ENCODE measurements at regions not wholly inside any gene's neighbourhood (a gene's known extent, or its start where the extent isn't known, plus 50 kb on each side); places are given as distances from the start of the nearest gene placed in this dataset.

- no peak for ATAC-seq
- WGBS, 3 donors: 85 to 87% (median 86%) methylated on average over 15 of the region's 15 CpGs
These were observed 173.5 kb downstream of the C16orf95 start for GRCh38 chr16:87143661-87144121.

DNA sequence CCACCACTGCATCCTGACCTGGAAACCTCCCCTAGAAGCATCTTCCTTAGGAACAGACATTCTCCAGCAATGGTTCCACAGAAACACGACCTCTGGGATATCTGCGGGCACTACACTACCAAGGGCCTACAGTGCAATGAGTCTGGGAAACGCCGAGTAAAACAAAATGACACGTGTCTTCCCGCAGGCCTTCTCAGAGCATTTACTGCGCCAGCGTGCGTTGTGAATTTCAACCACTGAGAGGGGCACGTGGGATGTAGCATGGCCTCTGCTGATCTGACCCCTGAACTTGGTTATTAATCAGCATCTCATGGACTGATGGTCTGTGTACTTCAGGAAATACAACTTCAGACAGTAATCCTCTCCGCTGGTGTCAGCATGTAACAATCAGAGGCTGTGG lies 173.0 kb downstream of the C16orf95 start:
- ATAC-seq (no peak), DNase-seq (no peak)
- no peaks in the 10 kb centered on the region for H3K4me1 ChIP-seq
- intact Hi-C loops (cut with DNase I): no loop called here
- H3K27ac ChIP-seq: no peak overlapping the region
- TF ChIP-seq CTCF (IDR thresholded peaks at IDR 0.05): no peak
- no peaks in the 10 kb centered on the region for H3K27me3 ChIP-seq (ENCODE audit: insufficient read depth in 3 of 3, low read length in 2 of 3)
- H3K36me3 ChIP-seq (ENCODE audit: insufficient read depth in 1 of 2, low read depth in 1 of 2): no peaks in the 10 kb centered on the region
- H3K4me3 ChIP-seq: no peak overlapping the region
- H3K9me3 ChIP-seq: no peaks in the 10 kb centered on the region
- 84 to 89% (median 85%) methylated on average over 11 of the region's 11 CpGs for WGBS, 3 donors

More at GRCh38 chr16:87143661-87144121, 173.5 kb downstream of the C16orf95 start:
- no peak for DNase-seq
- Histone ChIP-seq H3K4me3 (no peak overlapping the region), H3K27me3 (ENCODE audit: insufficient read depth in 3 of 3, low read length in 2 of 3) (no peaks in the 10 kb centered on the region), H3K27ac (no peak overlapping the region), H3K4me1 (no peaks in the 10 kb centered on the region), H3K36me3 (ENCODE audit: insufficient read depth in 1 of 2, low read depth in 1 of 2) (no peaks in the 10 kb centered on the region), H3K9me3 (no peaks in the 10 kb centered on the region)
- intact Hi-C loops (cut with DNase I): no loop called here
- no peak for TF ChIP-seq CTCF (IDR thresholded peaks at IDR 0.05)

- no peak overlapping the region for H3K27ac ChIP-seq
- DNase-seq (no peak), ATAC-seq (no peak)
- no peak for TF ChIP-seq CTCF (IDR thresholded peaks at IDR 0.05)
- H3K9me3 ChIP-seq: peaks cover 3% of the 10 kb centered on the region
- H3K4me1 ChIP-seq: no peaks in the 10 kb centered on the region
- no peaks in the 10 kb centered on the region for H3K36me3 ChIP-seq (ENCODE audit: insufficient read depth in 1 of 2, low read depth in 1 of 2)
- 82 to 90% (median 90%) methylated on average over 24 of the region's 24 CpGs for WGBS, 3 donors
- H3K4me3 ChIP-seq: no peak overlapping the region
- intact Hi-C loops (cut with DNase I): no loop called here
- H3K27me3 ChIP-seq (ENCODE audit: insufficient read depth in 3 of 3, low read length in 2 of 3): peaks cover 0 to 2% (median 0%) of the 10 kb centered on the region in 3 donors
These were observed 171.7 kb downstream of the C16orf95 start for GRCh38 chr16:87145181-87146176.

DNA sequence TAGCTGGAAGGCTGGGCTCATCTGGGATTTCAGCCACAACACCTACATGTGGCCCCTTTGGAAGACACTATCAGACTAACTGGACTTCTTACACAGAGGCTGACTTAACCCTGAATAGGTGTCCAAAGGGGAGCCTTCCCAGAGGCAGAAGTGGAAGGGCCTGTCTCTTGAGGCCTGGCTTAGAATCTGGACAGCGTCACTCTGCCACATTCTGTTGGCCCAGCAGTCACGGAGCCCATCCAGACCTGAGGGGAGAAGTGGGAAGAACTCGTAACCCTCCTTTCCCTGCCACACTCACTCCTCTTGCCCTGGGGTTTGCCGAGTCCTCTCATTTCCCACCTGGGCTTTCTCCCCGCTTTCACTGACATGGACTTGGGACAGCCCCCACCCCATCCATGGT lies 170.5 kb downstream of the C16orf95 start:
- ATAC-seq: no peak
- Histone ChIP-seq H3K27ac (no peak overlapping the region), H3K4me3 (no peak overlapping the region), H3K27me3 (ENCODE audit: insufficient read depth in 3 of 3, low read length in 2 of 3) (peaks cover 0 to 2% (median 0%) of the 10 kb centered on the region in 3 donors), H3K4me1 (no peaks in the 10 kb centered on the region), H3K9me3 (peaks cover 3% of the 10 kb centered on the region), H3K36me3 (ENCODE audit: insufficient read depth in 1 of 2, low read depth in 1 of 2) (no peaks in the 10 kb centered on the region)
- 85 to 95% (median 85%) methylated on average over 5 of the region's 5 CpGs for WGBS, 3 donors
- intact Hi-C loops (cut with DNase I): no loop called here
- DNase-seq: no peak
- no peak for TF ChIP-seq CTCF (IDR thresholded peaks at IDR 0.05)

Measured in psoas muscle (tissue), 7 donors.